Right lobe of liver (tissue), 4 donors: ENCODE measurements at regions not wholly inside any gene's neighbourhood (a gene's known extent, or its start where the extent isn't known, plus 50 kb on each side); places are given as distances from the start of the nearest gene placed in this dataset.

Experiments used
- CTCF ChIP-seq, 4 donors: fragments of 200-600 bp in 3 of 4; fragments of 450-650 bp in 1 of 4; IDR thresholded peaks; one replicate each; pipeline versions ENCODE4 v1.5.1 to v1.8.0; 2016 to 2022; ENCODE audit warnings: antibody characterized with exemption in 4 of 4, mild to moderate bottlenecking in 2 of 4
- POLR2A ChIP-seq: fragments of 450-650 bp; IDR thresholded peaks from one replicate; pipeline ENCODE4 v1.6.1; 2017; ENCODE audit warnings: antibody characterized with exemption, mild to moderate bottlenecking
- donor health status: DM: no; HTN: no; CAD: no.
- donor health status: DM: no; HTN: no; CAD: no.
- donor health status: DM: no; HTN: yes; CAD: no.

GRCh38 chr16:51008037-51008436 lies 143.0 kb downstream of the SALL1 start:
- TF ChIP-seq CTCF (IDR thresholded peaks at IDR 0.05), result no peak
- no peak for TF ChIP-seq POLR2A
